ENCODE measurements at regions not wholly inside any gene's neighbourhood (a gene's known extent, or its start where the extent isn't known, plus 50 kb on each side); places are given as distances from the start of the nearest gene placed in this dataset.

GRCh38 chr10:132997517-132998265 is 55.3 kb upstream of the CFAP46 start:
- no peak for DNase-seq
- no peaks in the 10 kb centered on the region for H3K36me3 Mint-ChIP-seq (ENCODE audit: insufficient read depth, unreplicated experiment)
- H3K27ac Mint-ChIP-seq (ENCODE audit: unreplicated experiment), result no peak overlapping the region
- peaks cover 9% of the 10 kb centered on the region for H3K27me3 Mint-ChIP-seq (ENCODE audit: unreplicated experiment)
- intact Hi-C loops (cut with micrococcal nuclease; ENCODE audit: unreplicated experiment), result no loop called here
- no TSS peak for BruUV-seq (replicated peaks)
- CTCF ChIA-PET, result no interaction called here
- H3K4me3 Mint-ChIP-seq (ENCODE audit: low read depth, unreplicated experiment), result no peak overlapping the region
- TF ChIP-seq CTCF (IDR thresholded peaks at IDR 0.05; ENCODE audit: unreplicated experiment), result no peak
- no peaks in the 10 kb centered on the region for H3K4me1 Mint-ChIP-seq (ENCODE audit: low read depth, unreplicated experiment)
- H3K9me3 Mint-ChIP-seq (ENCODE audit: low read depth, unreplicated experiment), result no peaks in the 10 kb centered on the region

GRCh38 chr10:132996603-132997343 is 54.4 kb upstream of the CFAP46 start:
- H3K9me3 Mint-ChIP-seq (ENCODE audit: low read depth, unreplicated experiment), result no peaks in the 10 kb centered on the region
- no TSS peak for BruUV-seq (replicated peaks)
- TF ChIP-seq CTCF (IDR thresholded peaks at IDR 0.05; ENCODE audit: unreplicated experiment), result no peak
- intact Hi-C loops (cut with micrococcal nuclease; ENCODE audit: unreplicated experiment), result no loop called here
- no peak overlapping the region for H3K4me3 Mint-ChIP-seq (ENCODE audit: low read depth, unreplicated experiment)
- no peaks in the 10 kb centered on the region for H3K4me1 Mint-ChIP-seq (ENCODE audit: low read depth, unreplicated experiment)
- peaks cover under 1% of the 10 kb centered on the region for H3K27me3 Mint-ChIP-seq (ENCODE audit: unreplicated experiment)
- H3K36me3 Mint-ChIP-seq (ENCODE audit: insufficient read depth, unreplicated experiment), result no peaks in the 10 kb centered on the region
- no peak for DNase-seq
- H3K27ac Mint-ChIP-seq (ENCODE audit: unreplicated experiment), result no peak overlapping the region
- CTCF ChIA-PET, result interaction anchor here (0.7 kb wide), 1 partner anchor 44 kb away, joined by 5 read pairs; no protein-coding TSS in a partner anchor

DNA sequence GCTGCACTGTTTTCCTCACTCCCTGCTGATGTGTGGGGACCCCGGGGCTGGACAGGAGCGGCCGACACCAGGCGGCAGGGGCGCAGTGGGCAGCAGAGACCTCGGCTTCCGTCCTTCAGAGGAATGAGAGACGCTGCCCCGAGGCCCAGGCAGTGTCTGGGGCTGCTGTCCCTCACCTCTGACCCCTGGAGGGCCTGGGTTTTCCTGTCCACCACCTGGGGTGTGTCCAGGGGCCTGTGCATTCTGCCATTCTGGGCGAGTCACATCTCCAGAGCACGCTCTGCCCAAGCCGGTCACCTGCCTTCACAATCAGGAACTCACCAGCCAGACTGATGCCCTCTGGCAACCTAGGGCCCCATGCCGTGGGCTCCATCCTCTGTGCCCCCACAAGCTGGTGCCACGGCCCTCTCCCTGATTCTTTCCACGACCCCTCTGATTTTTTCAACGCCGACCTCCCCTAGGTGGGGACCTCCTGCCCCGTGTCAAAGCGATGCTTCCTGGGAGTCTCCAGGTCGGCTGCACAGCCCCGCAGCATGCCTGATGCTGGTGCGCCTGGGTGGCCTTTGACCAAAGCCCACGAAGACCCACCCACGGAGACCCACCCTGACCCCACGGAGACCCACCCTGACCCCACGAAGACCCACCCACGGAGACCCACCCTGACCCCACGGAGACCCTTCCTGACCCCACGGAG is 53.7 kb upstream of the CFAP46 start:
- Mint-ChIP-seq H3K27me3 (ENCODE audit: unreplicated experiment) (no peaks in the 10 kb centered on the region), H3K36me3 (ENCODE audit: insufficient read depth, unreplicated experiment) (no peaks in the 10 kb centered on the region)

More for the DNA sequence above, 53.7 kb upstream of the CFAP46 start:
- intact Hi-C loops (cut with micrococcal nuclease; ENCODE audit: unreplicated experiment), result no loop called here
- H3K9me3 Mint-ChIP-seq (ENCODE audit: low read depth, unreplicated experiment), result no peaks in the 10 kb centered on the region
- H3K4me3 Mint-ChIP-seq (ENCODE audit: low read depth, unreplicated experiment), result no peak overlapping the region
- CTCF ChIA-PET, result interaction anchor here (0.7 kb wide), 1 partner anchor 45 kb away, joined by 5 read pairs; no protein-coding TSS in a partner anchor
- H3K4me1 Mint-ChIP-seq (ENCODE audit: low read depth, unreplicated experiment), result no peaks in the 10 kb centered on the region
- no TSS peak for BruUV-seq (replicated peaks)
- no peak overlapping the region for H3K27ac Mint-ChIP-seq (ENCODE audit: unreplicated experiment)
- TF ChIP-seq CTCF (IDR thresholded peaks at IDR 0.05; ENCODE audit: unreplicated experiment), result no peak
- no peak for DNase-seq
